GM18867 (cell line): ENCODE measurements at regions not wholly inside any gene's neighbourhood (a gene's known extent, or its start where the extent isn't known, plus 50 kb on each side); places are given as distances from the start of the nearest gene placed in this dataset.

Experiments used
- ATAC-seq: cut with Tn5 transposase; IDR thresholded peaks from one replicate; pipeline ENCODE4 v1.9.1; 2021; ENCODE audit warnings: mild to moderate bottlenecking, moderate library complexity; ENCODE audit not compliant: unreplicated experiment

DNA sequence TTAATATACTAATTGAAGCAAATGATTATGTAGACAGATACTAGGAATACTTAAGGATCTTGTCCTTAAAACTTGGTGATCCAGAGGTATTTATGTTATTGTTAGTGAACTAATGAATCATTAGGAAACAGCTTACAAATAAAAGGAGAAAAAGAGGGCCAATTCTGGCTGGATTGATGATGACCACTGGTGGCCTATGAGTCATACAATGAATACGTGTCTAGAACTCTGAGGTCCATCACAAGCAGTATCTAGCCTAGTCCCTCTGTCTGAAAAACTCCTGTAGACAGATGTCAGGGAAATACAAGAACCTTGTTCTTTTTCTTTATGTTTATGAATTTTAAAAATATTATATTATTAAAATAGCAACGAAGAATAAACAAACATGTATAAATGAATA lies 51.7 kb upstream of the RTL1 start:
- ATAC-seq = no peak

- no peak for ATAC-seq
These were observed 59.0 kb upstream of the RTL1 start for GRCh38 chr14:100962494-100962893.

DNA sequence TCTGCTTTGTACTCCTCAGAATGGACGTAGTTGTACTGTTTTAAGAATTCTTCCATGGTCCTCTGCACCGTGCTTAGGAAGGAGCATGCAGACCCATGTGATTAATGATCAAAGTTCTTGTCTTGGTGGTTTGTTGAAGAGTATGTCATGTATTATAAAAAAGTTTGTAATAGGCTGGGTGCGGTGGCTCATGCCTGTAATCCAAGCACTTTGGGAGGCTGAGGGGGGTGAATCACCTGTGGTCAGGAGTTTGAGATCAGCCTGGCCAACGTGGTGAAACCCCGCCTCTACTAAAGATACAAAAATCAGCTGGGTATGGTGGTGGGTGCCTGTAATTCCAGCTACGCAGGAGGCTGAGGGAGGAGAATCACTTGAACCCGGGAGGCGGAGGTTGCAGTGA lies 61.8 kb upstream of the RTL1 start:
- no peak for ATAC-seq

DNA sequence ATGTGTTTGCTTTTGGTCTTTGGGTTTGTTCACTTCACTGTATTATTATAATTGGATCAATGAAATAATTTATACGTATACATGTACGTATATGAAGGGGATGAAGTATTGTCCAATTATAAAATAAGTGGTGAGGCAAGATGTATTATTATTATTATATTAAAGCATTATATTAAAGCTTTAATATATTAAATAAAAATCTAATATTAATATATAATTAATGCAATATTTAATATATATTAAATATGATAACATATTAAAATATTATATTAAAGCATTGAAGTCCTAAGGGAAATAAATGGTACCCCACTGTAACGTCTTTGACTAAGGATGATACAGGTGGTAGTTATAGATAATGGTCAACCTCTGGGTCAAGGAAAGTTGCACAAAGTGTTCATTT lies 63.7 kb upstream of the RTL1 start:
- no peak for ATAC-seq

DNA sequence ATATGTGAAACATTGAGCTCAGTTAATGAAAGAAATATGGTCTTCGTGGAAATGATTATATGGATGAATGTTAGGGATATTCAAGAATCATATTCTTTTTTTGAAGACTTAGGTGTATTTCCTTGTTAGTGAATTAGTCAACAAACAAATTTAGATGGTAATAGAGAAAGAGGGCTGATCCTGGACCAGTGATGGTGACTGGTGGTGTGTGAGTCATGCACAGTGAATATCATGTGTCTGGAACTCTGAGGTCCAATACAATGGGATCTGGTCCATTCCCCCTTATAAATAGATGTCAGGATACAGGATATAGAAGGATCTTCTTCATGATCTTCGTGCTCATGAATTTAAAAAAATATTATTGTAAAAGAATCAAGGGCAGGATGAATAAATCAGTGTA lies 64.4 kb upstream of the RTL1 start:
- no peak for ATAC-seq

DNA sequence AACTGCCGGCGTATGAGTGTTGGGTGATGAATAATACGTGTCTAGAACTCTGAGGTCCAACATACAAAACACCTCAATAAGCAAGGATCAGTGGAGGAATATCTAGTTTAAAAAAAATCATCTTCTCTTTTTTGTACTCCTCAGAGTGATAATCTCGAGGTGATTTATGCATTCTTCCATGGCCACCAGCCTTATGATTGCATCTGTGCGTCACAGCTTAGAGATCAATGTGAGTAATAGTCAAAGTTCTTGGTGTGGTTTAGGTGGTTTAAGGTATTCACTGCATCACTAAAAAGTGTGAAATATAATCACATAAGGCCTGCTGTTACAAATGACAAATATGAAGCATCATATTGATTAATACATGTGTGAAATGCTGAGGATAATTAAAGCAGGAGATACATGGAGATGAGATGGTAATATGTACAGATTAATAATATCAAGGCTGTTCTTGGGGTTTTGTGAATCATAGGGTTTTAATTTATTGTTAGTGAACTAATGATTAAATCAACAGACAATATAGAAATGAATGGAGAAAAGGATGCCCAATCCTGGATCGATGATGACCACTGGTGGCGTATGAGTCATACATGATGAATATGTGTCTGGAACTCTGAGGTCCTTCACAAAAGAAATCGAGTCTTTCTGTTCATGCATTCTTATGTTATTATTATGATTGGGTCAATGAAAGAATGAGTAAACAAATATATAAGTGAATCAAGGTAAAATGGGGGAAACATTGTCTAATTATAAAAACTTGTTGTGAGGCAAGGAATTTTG lies 68.8 kb upstream of the RTL1 start:
- ATAC-seq = no peak

GRCh38 chr14:100975671-100976070 lies 72.1 kb upstream of the RTL1 start:
- ATAC-seq = no peak

DNA sequence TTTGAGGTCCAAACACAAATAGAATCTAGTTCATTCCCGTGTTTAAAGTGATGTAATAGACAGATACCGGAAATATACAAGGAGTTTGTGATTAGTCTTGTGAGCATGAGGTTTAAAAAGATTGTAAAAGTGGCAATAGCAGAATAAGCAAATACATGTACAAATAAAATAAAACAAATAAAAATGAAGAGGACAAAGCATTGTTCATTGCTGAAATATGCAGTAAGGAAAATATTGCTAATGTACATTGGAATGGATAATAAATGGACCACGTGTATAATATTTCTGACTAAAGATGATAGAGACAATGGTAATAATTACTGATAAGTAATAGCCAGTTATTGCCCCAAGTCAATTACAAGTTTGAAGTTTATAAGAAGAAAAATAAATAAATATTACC lies 75.6 kb upstream of the RTL1 start:
- ATAC-seq = no peak

GRCh38 chr14:100979780-100980179 lies 76.3 kb upstream of the RTL1 start:
- no peak for ATAC-seq

GRCh38 chr14:100980823-100981222 lies 77.3 kb upstream of the RTL1 start:
- ATAC-seq = no peak

DNA sequence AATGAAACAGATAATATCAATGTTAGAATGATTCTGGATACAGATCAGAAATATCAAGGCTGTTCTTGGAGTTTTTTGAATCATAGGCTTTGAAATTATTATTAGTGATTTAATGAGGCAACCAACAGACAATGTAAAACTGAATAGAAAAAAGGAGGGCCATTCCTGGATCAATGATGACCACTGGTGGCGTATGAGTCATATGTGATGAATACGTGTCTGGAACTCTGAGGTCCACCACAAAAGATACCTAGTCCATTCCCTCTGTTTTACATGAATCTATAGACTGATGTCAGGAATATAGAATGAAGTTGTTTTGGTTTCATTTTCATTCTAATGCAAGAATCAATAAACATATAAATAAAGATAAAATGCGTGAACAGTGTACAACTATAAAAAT lies 78.3 kb upstream of the RTL1 start:
- no peak for ATAC-seq

DNA sequence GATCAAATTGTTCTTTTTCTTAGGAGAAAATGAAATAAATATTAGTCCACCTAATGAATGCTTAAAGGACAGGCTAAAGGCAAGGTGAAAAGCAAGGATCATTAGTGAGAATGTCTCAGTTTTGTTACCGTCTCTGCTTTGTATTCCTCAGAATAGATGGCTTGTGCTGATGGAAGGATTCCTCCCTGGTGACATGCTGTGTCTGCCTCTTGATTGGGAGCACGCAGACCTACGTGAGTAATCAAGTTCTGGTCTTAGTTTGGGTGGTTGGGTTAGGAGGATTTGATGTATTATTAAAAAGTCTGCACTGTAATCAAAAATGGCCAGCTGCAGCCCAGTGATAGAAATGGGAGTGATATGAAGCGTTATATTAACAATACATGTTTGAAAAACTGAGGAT lies 78.8 kb upstream of the RTL1 start:
- ATAC-seq = no peak

DNA sequence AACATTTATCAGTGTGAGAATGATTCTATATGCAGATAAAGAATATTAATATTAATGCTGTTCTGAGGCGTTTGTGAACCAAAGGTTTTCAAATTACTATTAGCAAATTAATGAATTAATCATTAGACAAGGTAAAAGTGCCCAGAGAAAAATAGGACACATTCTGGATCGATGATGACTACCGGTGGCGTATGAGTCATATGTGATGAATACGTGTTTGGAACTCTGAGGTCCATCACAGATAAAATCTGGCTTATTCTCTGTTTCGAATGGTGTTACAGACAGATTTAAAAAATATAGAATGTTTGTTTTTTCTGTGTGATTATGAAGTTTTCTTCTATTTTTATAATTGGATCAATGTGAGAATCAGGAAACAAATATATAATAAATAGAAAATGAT lies 79.2 kb upstream of the RTL1 start:
- no peak for ATAC-seq

DNA sequence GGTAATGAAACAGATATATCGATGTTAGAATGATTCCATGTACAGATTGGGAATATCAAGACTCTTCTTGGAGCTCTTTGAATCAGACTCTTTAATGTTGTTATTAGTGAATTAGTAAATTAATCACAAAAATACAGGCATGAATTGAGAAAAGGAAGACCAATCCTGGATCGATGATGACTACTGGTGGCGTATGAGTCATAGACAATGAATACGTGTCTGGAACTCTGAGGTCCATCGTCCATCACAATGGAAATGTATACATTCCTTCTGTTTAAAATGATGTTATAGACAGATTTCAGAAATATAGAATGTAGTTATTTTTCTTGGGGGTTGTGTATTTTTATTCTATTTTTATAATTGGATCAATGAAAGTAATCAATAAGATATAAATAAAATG lies 80.2 kb upstream of the RTL1 start:
- no peak for ATAC-seq

- ATAC-seq = no peak
These were observed 84.5 kb upstream of the RTL1 start for GRCh38 chr14:100988011-100988410.

DNA sequence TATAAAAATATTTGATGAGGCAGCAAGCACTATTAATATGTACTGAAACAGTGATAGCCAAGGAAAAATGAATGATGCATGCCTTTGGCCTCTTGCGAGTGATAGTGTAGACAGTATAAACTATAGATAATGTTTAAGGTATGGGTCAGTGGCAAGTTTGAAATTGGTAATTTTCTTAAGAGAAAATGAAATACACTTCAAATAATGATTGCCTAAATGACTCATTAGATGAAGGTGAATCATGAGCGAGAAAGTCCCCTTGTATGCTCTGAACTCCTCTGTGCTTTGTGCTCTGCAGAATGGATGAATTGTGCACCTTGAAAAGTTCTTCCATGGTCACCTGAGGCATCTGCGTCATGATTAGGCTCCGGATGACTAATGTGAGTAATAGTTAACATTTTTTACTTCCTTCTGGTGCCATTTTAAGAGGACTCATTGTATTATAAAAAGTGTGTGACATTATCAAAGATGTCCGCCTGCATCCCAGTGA lies 84.9 kb upstream of the RTL1 start:
- no peak for ATAC-seq

DNA sequence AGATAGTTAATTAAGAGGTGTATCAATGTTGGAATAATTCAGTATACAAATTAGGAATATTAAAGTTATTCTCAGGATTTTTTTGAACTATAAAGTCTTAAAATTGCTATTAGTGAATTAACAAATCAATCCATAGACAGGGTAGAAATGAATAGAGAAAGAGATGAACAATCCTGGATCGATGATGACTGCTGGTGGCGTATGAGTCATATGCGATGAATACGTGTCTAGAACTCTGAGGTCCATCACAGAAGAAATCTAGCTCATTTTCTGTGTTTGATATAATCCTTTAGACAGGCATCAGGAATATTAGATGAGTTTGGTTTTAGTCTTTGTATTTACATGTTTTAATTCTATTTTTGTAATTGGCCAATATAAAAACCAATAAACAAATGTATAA lies 85.4 kb upstream of the RTL1 start:
- no peak for ATAC-seq

GRCh38 chr14:100989924-100990323 lies 86.4 kb upstream of the RTL1 start:
- ATAC-seq = no peak

- no peak for ATAC-seq
These were observed 90.6 kb upstream of the RTL1 start for GRCh38 chr14:100994082-100994481.

DNA sequence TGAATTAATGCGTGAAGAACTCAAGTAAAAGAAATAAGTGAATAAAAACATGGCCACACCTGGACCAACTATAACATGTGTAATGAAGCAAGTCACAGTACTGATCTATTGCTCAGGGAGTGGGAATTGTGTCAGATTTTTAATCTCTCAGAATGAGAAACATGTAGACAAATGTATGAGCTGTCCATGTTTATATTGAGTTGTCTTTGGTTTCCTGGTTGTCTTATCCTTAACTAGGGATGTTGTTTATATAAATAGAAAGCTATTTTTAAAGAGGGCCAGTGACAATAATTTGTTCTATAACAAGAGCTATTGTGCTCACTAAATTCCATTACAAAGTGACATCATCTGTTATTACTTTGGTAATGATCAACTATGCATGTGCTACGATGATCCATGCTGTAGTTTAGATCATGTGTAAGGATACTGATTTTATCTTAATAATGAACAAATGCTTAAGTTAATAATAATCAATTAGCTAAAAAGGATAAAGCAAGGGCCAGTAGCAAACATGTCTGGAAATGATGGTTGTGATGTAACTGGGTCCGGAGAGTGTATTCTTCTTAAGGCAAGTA lies 91.3 kb upstream of the RTL1 start:
- no peak for ATAC-seq

DNA sequence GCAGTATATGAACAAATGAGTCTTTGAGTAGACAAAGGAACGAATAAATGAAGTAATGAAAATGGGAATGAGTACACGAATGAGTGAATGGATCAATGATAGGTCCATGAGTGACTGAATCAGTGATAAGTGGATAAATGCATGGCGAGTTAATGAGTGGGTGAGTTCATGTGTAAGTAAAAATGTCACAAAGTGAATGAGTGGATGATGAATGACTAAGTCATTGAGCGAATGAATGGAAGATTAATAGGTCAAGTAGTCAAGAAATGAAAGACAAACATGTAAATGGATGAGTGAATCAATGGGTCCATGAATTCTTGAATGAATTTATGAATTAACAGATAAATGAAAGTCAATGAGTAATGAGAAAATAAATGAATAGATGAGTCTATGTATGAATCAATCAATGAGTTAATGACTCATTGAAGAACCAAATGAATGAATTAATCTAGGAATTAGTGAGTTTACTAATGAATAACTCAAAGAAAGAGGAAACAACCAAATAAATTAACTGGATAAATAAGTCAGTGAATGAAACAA lies 97.3 kb upstream of the RTL1 start:
- no peak for ATAC-seq

DNA sequence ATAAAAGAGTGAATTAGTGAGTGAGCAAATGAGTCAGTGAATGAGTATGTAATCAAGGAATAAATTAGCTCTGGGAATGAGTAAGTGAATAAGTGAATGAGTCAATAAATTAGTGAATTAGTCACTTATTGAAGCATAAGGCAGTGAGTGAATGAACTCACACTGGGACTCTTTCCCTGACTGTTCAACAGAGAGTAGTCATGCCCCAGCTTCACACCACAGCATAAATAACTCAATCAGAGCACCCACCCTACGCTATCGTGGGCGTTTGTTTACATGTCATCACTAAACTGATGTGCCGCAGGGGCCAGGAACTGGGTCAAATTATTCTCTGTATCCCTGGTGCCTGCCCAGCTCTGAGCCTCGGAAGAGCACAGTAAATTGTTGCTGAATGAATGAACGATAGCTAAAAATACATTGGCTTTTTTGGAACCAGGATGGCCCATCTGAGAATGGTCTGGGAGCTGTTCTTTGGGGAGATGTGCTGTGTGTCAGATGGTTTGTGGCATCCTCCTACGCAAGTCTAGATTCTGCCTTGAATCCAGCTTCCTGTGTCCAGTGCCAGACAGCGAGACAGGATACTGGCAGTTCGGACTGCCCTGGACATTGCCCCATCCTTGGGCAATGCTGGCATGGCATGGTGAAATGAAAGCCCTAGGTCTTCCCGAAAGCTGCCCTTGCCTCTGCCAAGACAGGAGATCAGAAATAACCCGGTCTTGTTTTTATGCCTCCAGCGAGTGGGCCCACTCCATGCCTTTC lies 98.0 kb upstream of the RTL1 start:
- ATAC-seq = no peak
